ENCODE measurements at regions not wholly inside any gene's neighbourhood (a gene's known extent, or its start where the extent isn't known, plus 50 kb on each side); places are given as distances from the start of the nearest gene placed in this dataset.

- Mint-ChIP-seq H3K4me1 (peaks cover 14% of the 10 kb centered on the region), H3K27ac (no peak overlapping the region), H3K27me3 (ENCODE audit: low read depth) (peaks cover 14% of the 10 kb centered on the region), H3K4me3 (no peak overlapping the region), H3K9me3 (peaks cover 6% of the 10 kb centered on the region), H3K36me3 (no peaks in the 10 kb centered on the region)
- no peak for DNase-seq (ENCODE audit: low spot score in 2 of 2, unreplicated experiment in 2 of 2)
- no peak for TF ChIP-seq CTCF (IDR thresholded peaks at IDR 0.05; ENCODE audit: unreplicated experiment)
Observed at GRCh38 chr1:78722947-78723346, 73.3 kb downstream of the IFI44 start.

- no peak for TF ChIP-seq CTCF (IDR thresholded peaks at IDR 0.05; ENCODE audit: unreplicated experiment)
- Mint-ChIP-seq H3K27me3 (ENCODE audit: low read depth) (peaks cover 21% of the 10 kb centered on the region), H3K4me3 (no peak overlapping the region), H3K4me1 (peaks cover 6% of the 10 kb centered on the region), H3K36me3 (no peaks in the 10 kb centered on the region), H3K27ac (no peak overlapping the region), H3K9me3 (peaks cover 6% of the 10 kb centered on the region)
- DNase-seq (ENCODE audit: low spot score in 2 of 2, unreplicated experiment in 2 of 2), result no peak
Observed at GRCh38 chr1:78726686-78727085, 77.1 kb downstream of the IFI44 start.

GRCh38 chr1:78728359-78728758 lies 78.7 kb downstream of the IFI44 start:
- peaks cover 6% of the 10 kb centered on the region for H3K9me3 Mint-ChIP-seq
- no peaks in the 10 kb centered on the region for H3K36me3 Mint-ChIP-seq
- H3K27me3 Mint-ChIP-seq (ENCODE audit: low read depth), result peaks cover 21% of the 10 kb centered on the region
- TF ChIP-seq CTCF (IDR thresholded peaks at IDR 0.05; ENCODE audit: unreplicated experiment), result no peak
- H3K27ac Mint-ChIP-seq, result no peak overlapping the region
- no peaks in the 10 kb centered on the region for H3K4me1 Mint-ChIP-seq
- DNase-seq (ENCODE audit: low spot score in 2 of 2, unreplicated experiment in 2 of 2), result no peak
- no peak overlapping the region for H3K4me3 Mint-ChIP-seq

- DNase-seq (ENCODE audit: low spot score in 2 of 2, unreplicated experiment in 2 of 2), result no peak
- peaks cover 18% of the 10 kb centered on the region for H3K27me3 Mint-ChIP-seq (ENCODE audit: low read depth)
- no peaks in the 10 kb centered on the region for H3K36me3 Mint-ChIP-seq
- TF ChIP-seq CTCF (IDR thresholded peaks at IDR 0.05; ENCODE audit: unreplicated experiment), result no peak
- H3K9me3 Mint-ChIP-seq, result no peaks in the 10 kb centered on the region
- H3K4me1 Mint-ChIP-seq, result no peaks in the 10 kb centered on the region
- no peak overlapping the region for H3K4me3 Mint-ChIP-seq
- no peak overlapping the region for H3K27ac Mint-ChIP-seq
Observed at GRCh38 chr1:78730054-78730453, 80.4 kb downstream of the IFI44 start.

DNA sequence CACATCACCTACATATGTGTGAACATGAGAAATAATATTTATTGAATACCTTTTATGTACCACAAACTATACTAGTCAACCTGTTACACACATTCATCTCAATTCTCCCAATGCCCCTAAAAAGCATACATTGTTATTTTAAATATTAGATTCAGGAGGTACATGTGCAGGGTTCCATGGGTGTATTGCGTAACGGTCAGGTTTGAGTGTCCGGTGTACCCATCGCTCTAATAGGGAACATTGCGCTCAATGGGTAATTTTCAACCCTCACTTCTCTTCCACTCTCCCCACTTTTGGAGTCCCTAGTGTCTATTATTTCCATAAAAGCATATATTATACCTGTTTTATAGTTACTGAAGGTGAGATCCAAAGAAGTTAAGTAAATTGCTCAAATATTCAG lies 82.0 kb downstream of the IFI44 start:
- Mint-ChIP-seq H3K27me3 (ENCODE audit: low read depth) (peaks cover 13% of the 10 kb centered on the region), H3K4me3 (no peak overlapping the region), H3K36me3 (no peaks in the 10 kb centered on the region), H3K4me1 (no peaks in the 10 kb centered on the region), H3K27ac (no peak overlapping the region), H3K9me3 (no peaks in the 10 kb centered on the region)
- no peak for TF ChIP-seq CTCF (IDR thresholded peaks at IDR 0.05; ENCODE audit: unreplicated experiment)
- DNase-seq (ENCODE audit: low spot score in 2 of 2, unreplicated experiment in 2 of 2), result no peak

GRCh38 chr1:78737241-78737640 lies 87.6 kb downstream of the IFI44 start:
- Mint-ChIP-seq H3K27me3 (ENCODE audit: low read depth) (no peaks in the 10 kb centered on the region), H3K36me3 (no peaks in the 10 kb centered on the region), H3K4me3 (no peak overlapping the region), H3K4me1 (no peaks in the 10 kb centered on the region), H3K9me3 (peaks cover 14% of the 10 kb centered on the region), H3K27ac (no peak overlapping the region)
- no peak for TF ChIP-seq CTCF (IDR thresholded peaks at IDR 0.05; ENCODE audit: unreplicated experiment)
- DNase-seq (ENCODE audit: low spot score in 2 of 2, unreplicated experiment in 2 of 2), result no peak
